ENCODE measurements at regions not wholly inside any gene's neighbourhood (a gene's known extent, or its start where the extent isn't known, plus 50 kb on each side); places are given as distances from the start of the nearest gene placed in this dataset.
A peak's percentile ranks its signal among the peaks of the same experiment; 100 is the strongest.

DNA sequence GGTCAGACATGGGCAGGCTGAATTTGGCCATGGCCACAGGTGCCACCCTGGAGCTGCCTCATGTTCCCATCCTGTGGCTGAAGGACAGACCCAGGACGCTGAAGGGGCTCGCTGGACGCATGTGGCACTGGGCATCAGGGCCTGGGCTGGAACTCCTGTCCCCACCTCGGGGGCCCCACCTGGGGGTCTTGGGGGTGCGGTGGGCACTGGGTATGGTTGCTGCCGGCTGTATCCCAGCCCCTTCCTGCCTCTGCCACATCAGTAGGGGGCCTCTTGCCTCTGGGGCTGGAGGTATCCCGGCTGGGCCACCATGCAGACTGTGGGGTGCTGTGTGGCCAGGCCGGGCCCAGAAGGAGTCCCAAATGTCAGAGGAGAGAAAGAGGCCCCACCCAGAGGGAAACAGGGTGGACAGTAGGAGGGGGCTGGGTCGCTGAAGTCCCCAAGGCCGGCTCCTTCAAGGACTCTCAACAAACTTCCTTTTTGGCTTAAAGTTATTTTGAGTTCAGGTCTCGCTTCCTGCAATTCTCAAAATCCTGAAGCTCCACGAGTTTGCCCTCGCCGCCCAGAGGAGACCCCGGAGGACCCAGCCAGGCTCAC lies 78.7 kb downstream of the SIK1 start:
- H3K4me1 ChIP-seq (ENCODE audit: control insufficient read depth, insufficient read depth, low read length), result peaks cover 63% of the 10 kb centered on the region
- H3K27ac ChIP-seq (ENCODE audit: low read length), result peak overlapping the region; percentile 77

DNA sequence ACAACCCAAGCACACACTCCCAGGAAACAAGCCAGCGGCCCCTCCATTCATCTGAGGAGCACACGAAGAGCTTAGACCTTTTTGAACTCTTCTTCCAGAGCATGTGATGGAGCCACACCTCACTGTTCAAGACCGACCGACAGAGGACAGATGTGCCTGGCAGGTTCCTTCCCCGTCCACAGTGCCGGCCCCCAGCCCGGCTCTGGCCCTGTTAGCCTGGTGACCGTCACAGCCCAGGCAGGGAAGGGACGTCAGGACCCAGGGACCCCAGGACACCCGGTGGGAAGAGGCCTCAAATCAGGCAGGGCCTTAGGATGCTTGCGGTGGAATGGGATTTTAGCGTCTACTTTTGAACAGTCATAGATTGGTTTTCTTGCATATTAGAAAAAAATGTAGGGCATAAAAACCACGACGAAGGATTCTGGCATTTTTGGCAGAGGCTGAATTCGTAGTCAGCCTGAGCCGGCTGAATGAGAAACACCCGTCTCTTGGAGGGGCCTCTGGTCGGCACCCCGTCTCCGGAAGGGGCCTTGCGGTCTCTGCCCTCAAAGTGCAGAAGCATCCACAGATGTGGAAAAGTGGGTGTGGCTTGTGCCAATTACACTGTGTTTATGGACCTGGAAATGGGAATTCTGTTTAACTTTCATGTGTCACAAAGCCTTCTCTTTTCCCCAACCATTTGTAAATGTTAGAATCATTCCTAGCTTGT lies 79.3 kb downstream of the SIK1 start:
- no peaks in the 10 kb centered on the region for H3K36me3 ChIP-seq (ENCODE audit: control insufficient read depth, insufficient read depth, low read length)
- H3K4me3 ChIP-seq (ENCODE audit: low read length), result no peak overlapping the region
- H3K27ac ChIP-seq (ENCODE audit: low read length), result no peak overlapping the region
- H3K9me3 ChIP-seq (replicated peaks; ENCODE audit: control insufficient read depth, low read depth, low read length), result no peaks in the 10 kb centered on the region
- peaks cover 3% of the 10 kb centered on the region for H3K27me3 ChIP-seq (ENCODE audit: control insufficient read depth, insufficient read depth, low read length)
- WGBS (ENCODE audit: insufficient coverage), result 63% methylated on average over 19 of the region's 21 CpGs
- no peak for DNase-seq
- H3K4me1 ChIP-seq (ENCODE audit: control insufficient read depth, insufficient read depth, low read length), result peaks cover 64% of the 10 kb centered on the region

More for the DNA sequence above, 78.7 kb downstream of the SIK1 start:
- H3K36me3 ChIP-seq (ENCODE audit: control insufficient read depth, insufficient read depth, low read length), result no peaks in the 10 kb centered on the region
- no peaks in the 10 kb centered on the region for H3K9me3 ChIP-seq (replicated peaks; ENCODE audit: control insufficient read depth, low read depth, low read length)
- DNase-seq, result no peak
- no peak overlapping the region for H3K4me3 ChIP-seq (ENCODE audit: low read length)
- WGBS (ENCODE audit: insufficient coverage), result 57% methylated on average over 11 of the region's 15 CpGs
- peaks cover 3% of the 10 kb centered on the region for H3K27me3 ChIP-seq (ENCODE audit: control insufficient read depth, insufficient read depth, low read length)

GRCh38 chr21:43346551-43346950 lies 80.4 kb downstream of the SIK1 start:
- Histone ChIP-seq H3K27me3 (ENCODE audit: control insufficient read depth, insufficient read depth, low read length) (peaks cover 3% of the 10 kb centered on the region), H3K4me1 (ENCODE audit: control insufficient read depth, insufficient read depth, low read length) (peaks cover 74% of the 10 kb centered on the region), H3K36me3 (ENCODE audit: control insufficient read depth, insufficient read depth, low read length) (no peaks in the 10 kb centered on the region), H3K4me3 (ENCODE audit: low read length) (no peak overlapping the region), H3K9me3 (replicated peaks; ENCODE audit: control insufficient read depth, low read depth, low read length) (no peaks in the 10 kb centered on the region), H3K27ac (ENCODE audit: low read length) (peak overlapping the region; percentile 55)
- 50% methylated on average over 9 of the region's 13 CpGs for WGBS (ENCODE audit: insufficient coverage)
- no peak for DNase-seq

DNA sequence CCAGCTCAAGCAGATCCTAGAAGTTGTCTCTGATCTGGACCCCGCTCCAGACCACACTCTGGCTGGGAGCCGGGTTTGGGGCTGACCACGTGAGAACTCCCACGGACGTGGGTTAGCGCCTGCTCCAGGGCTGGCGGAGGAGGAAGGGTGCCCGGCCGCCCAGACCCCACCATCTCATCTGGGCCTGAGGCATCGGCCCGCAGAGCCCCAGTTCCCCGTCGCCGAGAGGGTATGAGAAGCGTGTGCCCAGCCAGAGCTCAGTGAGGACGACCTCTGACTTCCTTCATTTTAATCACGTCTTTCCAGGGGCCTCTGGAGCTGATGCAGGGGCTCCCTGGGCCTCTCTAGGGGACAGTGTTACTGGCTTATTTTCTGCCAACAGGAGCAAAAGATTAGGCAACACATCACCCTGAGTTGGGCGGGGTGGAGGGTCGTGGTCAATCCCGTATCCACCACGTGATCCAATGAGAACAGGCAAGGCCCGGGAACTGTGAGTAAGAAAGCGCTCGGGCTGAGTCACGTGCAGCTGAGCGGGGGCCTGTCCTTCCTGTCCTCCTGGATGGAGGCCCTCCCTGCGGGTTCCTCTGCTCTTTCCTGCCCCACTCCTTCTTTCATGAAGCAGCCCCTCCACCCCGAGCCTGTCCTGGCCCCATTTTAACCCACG lies 81.1 kb downstream of the SIK1 start:
- Histone ChIP-seq H3K27me3 (ENCODE audit: control insufficient read depth, insufficient read depth, low read length) (peaks cover 3% of the 10 kb centered on the region), H3K27ac (ENCODE audit: low read length) (peak overlapping the region; percentile 55), H3K4me1 (ENCODE audit: control insufficient read depth, insufficient read depth, low read length) (peaks cover 81% of the 10 kb centered on the region), H3K4me3 (ENCODE audit: low read length) (no peak overlapping the region), H3K9me3 (replicated peaks; ENCODE audit: control insufficient read depth, low read depth, low read length) (no peaks in the 10 kb centered on the region), H3K36me3 (ENCODE audit: control insufficient read depth, insufficient read depth, low read length) (no peaks in the 10 kb centered on the region)
- WGBS (ENCODE audit: insufficient coverage), result 72% methylated on average over 21 of the region's 29 CpGs
- DNase-seq, result no peak

GRCh38 chr21:43345046-43345745 lies 81.7 kb downstream of the SIK1 start:
- H3K27ac ChIP-seq (ENCODE audit: low read length), result peak overlapping the region; percentile 29
- H3K27me3 ChIP-seq (ENCODE audit: control insufficient read depth, insufficient read depth, low read length), result peaks cover 3% of the 10 kb centered on the region
- no peaks in the 10 kb centered on the region for H3K36me3 ChIP-seq (ENCODE audit: control insufficient read depth, insufficient read depth, low read length)
- H3K4me1 ChIP-seq (ENCODE audit: control insufficient read depth, insufficient read depth, low read length), result peaks cover 88% of the 10 kb centered on the region
- H3K9me3 ChIP-seq (replicated peaks; ENCODE audit: control insufficient read depth, low read depth, low read length), result no peaks in the 10 kb centered on the region
- 81% methylated on average over 31 of the region's 31 CpGs for WGBS (ENCODE audit: insufficient coverage)
- no peak for DNase-seq
- H3K4me3 ChIP-seq (ENCODE audit: low read length), result no peak overlapping the region

DNA sequence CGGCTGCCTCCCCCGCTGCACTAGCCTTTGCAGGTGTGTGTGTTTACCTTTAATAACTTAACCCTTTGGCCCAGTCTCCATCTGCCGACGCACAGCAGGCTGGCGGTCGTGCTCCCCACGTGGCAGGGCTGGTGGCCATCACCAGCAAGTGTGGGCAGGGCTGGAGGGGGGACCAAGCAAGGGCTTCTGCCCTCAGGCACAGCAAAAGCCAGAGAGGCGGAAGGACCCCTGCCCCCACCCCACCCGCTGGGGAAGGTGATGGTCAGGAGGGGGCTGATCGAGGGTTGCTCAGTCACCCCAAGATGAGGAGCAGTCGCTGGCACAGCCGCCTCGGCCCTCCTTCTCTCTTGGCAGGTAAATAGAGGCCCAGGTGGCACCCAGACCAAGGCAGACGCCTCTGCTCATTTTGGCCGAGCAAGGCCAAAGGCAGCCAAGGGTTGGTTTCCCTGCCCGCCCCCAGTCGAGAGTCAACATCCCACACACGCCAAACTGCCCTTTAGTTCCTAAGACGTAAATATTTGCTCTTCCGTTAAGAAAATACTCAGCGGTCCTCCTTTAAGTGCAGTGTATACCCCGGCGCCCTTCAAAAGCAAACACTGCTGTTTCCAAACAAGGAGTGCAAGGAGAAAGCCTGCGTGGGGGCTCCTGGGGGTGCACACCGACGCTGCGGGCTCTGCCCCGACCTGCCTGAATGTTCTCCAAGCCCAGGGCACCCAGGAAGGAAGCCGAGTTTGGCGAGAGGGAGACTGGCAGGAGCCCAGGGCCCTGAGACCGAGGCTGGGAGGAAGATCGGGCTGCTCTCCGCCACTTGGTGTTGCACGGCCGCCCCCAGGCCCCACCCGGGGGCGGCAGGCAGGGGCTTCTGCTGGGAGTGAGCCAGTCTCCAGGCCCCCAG lies 82.7 kb downstream of the SIK1 start:
- no peaks in the 10 kb centered on the region for H3K27me3 ChIP-seq (ENCODE audit: control insufficient read depth, insufficient read depth, low read length)
- WGBS (ENCODE audit: insufficient coverage), result 48% methylated on average over 19 of the region's 37 CpGs

DNA sequence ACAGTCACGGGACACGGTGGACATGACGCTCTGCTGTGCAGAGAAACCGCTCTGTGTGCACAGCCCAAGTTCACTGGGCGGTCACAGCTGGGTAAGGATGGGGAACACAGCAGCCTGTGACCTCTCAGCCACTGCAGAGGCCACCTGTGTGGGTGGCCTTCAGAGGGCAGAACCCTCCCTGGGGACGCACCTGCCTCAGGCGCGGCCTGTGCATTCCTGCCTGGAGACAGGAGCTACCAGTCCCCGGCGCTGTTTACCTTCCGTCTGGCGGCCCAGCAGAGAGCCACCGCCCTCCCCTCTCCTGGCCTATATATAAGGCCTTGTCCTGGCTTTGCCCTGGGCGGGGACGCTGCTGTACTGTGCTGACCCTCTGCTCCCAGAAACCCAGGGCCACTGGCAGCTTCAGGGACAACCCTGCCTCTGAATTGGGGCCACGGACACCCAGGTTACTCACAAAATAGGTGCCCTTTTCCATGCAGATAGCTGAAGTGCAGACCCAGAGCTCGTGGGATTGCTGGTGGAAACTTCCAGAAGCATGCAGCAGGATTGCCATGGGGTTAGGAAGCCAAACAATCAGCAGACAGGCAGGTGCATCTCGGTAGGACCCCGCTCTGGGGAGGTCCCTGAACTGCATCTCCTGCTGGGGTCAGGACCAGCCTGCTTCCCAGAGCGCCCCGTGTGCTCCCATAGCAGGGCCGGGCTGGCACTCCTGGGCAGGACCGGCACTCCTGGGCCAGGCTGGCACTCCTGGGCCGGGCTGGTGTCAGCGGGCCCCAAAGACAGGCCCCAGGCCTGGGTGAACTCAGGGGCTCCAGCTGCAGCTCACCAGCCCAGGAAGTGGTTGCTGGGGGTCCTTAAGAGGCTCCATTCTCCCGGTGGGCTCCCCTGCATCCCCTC lies 83.6 kb downstream of the SIK1 start:
- Histone ChIP-seq H3K27me3 (ENCODE audit: control insufficient read depth, insufficient read depth, low read length) (no peaks in the 10 kb centered on the region), H3K4me1 (ENCODE audit: control insufficient read depth, insufficient read depth, low read length) (peaks cover 94% of the 10 kb centered on the region), H3K27ac (ENCODE audit: low read length) (no peak overlapping the region), H3K4me3 (ENCODE audit: low read length) (no peak overlapping the region), H3K9me3 (replicated peaks; ENCODE audit: control insufficient read depth, low read depth, low read length) (peaks cover 2% of the 10 kb centered on the region), H3K36me3 (ENCODE audit: control insufficient read depth, insufficient read depth, low read length) (no peaks in the 10 kb centered on the region)
- WGBS (ENCODE audit: insufficient coverage), result 68% methylated on average over 22 of the region's 26 CpGs
- no peak for DNase-seq

More for the DNA sequence above, 82.7 kb downstream of the SIK1 start:
- no peaks in the 10 kb centered on the region for H3K36me3 ChIP-seq (ENCODE audit: control insufficient read depth, insufficient read depth, low read length)
- no peak overlapping the region for H3K4me3 ChIP-seq (ENCODE audit: low read length)
- no peak overlapping the region for H3K27ac ChIP-seq (ENCODE audit: low read length)
- peaks cover 94% of the 10 kb centered on the region for H3K4me1 ChIP-seq (ENCODE audit: control insufficient read depth, insufficient read depth, low read length)
- peaks cover 2% of the 10 kb centered on the region for H3K9me3 ChIP-seq (replicated peaks; ENCODE audit: control insufficient read depth, low read depth, low read length)
- DNase-seq, result no peak

DNA sequence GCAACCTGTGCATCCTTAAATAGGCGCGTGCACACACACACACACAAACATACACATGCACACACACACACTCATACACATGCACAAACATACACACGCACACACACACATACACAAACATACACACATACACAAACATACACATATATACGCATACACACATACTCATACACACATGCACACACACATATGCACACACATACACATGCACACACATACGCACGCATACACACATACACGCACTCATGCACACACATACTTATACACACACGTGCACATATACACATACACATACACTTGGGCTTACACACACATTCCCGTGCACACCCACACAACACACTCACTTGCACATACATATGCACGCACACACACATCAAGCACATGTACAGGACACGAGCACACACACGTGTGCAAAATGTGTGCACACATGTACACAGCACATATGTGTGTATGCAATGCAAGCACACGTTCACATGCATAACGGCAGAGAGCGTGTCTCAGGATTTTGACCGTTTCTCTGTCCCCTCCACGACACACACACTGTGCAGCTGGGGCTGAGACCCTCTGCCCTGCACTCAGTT lies 84.5 kb downstream of the SIK1 start:
- Histone ChIP-seq H3K9me3 (replicated peaks; ENCODE audit: control insufficient read depth, low read depth, low read length) (peaks cover 2% of the 10 kb centered on the region), H3K4me3 (ENCODE audit: low read length) (no peak overlapping the region), H3K27ac (ENCODE audit: low read length) (peak overlapping the region; percentile 91), H3K27me3 (ENCODE audit: control insufficient read depth, insufficient read depth, low read length) (no peaks in the 10 kb centered on the region), H3K4me1 (ENCODE audit: control insufficient read depth, insufficient read depth, low read length) (peaks cover 93% of the 10 kb centered on the region), H3K36me3 (ENCODE audit: control insufficient read depth, insufficient read depth, low read length) (no peaks in the 10 kb centered on the region)
- DNase-seq, result no peak
- 93% methylated on average over 17 of the region's 17 CpGs for WGBS (ENCODE audit: insufficient coverage)
